OCI-M1 (cell line): ENCODE measurements at regions not wholly inside any gene's neighbourhood (a gene's known extent, or its start where the extent isn't known, plus 50 kb on each side); places are given as distances from the start of the nearest gene placed in this dataset.

Source experiments
- DNase-seq: peaks from one replicate; lab custom pipeline; 2025; lab: John Stamatoyannopoulos, UW

DNA sequence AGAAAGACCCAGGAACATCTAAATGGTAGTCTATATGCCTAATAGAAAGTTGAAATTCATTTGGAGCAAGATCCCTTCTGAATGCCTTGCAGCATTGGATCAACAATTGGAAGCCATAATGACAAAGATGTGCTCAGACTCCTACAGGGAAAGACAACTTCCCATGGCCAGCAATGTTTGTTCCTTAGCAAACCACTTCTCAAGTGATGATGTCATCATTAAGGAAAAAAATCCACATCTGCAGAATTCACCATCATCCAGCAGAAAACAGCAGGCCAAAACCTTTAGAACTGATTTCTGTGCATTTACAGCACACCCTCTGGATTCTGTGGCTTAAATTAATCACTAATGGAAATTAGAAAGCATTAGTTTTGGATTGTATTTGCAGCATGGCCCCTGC lies 82.4 kb upstream of the ZIC3 start:
- no peak for DNase-seq

DNA sequence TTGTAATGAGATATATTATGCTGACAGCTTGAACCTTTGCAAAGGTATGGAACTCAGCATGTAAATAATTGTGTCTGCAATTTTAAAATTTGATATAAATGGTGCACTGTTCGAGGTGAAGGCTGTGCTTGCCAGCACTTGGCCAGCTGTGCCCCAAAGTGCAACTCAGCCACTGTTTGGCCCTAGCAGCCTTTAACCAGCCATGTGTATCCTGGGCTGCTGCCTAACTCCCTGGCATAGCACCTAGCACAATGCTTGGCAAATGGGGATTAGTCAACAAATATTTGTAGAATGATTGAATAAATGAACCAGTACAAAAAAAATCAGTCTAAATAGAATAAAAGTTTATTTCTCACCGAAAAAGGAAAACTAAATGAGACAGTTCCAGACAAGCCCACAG lies 83.8 kb upstream of the ZIC3 start:
- DNase-seq: no peak

DNA sequence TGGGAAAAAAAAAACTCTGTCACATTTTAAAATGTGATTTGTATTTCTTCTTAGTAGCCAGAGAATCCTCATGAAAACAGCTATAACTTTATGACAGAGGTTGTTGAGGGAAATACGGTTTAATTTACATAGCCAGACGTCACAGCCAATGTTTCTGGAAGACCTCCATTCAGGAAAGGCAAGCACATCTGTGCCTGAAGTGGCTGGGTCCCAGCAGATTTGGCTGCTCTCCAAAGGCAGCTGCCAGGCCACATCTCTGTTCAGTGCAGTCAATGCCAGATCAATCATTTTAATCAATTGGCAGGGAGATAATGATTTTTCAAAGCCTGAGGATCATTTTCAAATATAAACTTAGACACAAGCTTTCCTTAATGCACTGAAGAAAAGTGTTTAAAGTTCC lies 86.5 kb upstream of the ZIC3 start:
- no peak for DNase-seq

- DNase-seq: no peak
These were observed 124.2 kb upstream of the ZIC3 start for GRCh38 chrX:137441711-137442110.

DNA sequence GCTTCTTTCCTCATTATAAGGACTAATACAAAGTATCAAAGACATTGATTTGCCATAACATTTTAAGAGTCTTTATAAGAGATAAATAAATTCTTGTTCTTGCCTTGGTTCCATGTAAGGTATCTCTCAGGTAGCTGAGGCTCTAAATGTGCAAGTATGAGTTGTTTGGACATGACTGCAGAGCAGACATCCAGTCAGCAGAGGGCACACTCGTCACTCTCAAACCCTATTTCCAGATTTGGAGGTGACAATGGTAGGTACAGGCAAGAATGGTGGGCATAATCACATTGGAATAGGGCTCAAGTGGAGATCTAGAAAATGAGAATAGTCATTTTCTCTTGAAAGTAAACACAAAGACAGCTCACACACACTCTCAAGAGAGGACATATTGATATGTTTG lies 133.3 kb upstream of the ZIC3 start:
- peak; percentile 14 for DNase-seq

DNA sequence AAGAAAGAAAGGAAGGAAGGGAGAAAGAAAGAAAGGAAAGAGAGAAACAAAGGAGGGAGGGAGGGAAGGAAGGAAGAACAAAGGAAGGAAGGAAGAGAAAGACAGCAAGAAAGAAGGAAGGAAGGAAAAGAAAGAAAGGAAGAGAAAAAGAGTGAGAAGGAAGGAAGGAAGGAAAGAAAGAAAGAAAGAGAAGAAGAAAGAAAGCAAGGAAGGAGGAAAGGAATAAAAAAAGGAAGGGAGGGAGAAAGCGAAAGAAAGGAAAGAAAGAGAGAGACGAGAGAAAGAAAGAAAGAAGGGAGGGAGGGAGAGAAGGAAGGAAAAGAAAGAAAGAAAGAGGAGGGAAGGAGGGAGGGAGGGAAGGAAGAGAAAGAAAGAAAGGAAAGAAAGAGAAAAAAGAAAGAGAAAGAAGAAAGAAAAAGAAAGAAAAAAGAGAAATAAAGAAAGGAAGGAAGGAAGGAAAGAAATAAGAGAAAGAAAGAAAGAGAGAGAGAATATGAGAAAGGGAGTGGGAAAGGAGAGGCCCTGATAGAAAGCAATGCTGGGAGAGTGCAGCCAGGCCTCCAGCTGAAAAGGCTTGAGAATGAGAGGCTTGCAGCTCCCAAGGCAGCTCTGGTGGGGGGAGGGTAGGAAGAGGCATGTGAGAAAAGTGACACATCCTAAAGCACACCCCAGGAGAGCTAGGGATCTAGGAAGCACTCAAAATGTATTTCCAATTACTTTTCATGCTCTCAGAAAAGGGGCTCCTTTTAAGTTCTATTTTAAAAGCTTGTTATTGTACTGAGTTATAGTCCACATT lies 134.0 kb upstream of the ZIC3 start:
- no peak for DNase-seq

GRCh38 chrX:137430984-137431475 lies 134.9 kb upstream of the ZIC3 start:
- DNase-seq: no peak

DNA sequence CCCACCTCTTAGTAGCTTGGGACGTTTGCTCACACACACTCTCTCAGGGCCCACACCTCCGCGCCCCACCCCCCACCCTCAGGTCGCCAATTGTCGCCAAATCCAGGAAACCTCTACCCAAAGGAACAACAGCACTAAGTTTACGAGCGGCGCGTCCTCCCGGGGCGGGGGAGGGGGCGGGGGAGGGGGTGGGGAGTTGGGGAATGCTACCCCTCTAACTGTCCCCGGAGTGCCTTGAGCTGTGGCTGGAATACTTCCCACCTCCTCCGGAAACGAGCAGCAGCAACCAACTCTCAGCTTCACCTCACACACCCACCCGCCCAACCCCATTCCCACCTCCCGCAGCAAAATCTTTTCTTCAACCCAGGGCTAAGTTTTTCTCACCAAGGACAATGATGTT lies 135.6 kb upstream of the ZIC3 start:
- DNase-seq: no peak

DNA sequence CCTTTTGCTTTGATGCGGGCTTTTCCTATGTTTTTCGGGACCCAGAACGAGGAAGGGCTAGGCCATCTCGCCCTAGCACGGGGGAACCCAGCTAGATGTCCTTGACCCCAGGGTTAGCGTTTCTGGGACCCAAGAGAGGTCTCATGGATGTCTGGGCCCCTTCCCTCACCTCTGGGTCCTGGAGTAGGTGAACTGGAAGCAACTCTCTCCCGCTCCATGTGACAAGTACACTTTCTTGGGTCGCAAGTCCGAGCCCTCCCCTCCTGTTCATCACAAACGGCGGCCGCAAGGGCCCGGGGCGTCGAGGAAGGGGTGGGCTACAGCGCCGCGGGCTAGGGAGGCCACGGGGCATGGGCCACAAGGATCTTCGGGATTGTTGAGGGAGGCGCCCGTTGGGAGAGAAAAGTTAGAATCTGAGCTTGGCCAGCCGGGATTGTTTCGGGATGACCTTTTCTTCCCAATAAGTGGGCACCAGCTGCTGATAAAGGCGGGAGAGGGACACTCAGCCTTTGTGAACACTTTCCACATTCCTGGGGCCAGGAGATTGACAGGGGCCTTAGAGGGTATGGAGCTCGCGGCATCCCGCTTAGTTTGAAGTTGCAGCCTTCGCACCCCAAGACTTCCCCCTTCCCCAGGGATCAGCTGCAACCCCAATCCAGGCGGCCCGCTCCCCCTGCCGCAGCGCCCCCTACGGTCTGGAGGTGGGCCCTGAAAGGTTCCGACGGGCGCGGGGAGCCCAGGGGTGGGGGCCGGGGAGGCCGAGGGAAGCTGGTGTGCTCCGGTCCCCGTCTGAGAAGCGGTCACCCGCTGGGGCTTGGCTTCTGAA lies 136.9 kb upstream of the ZIC3 start:
- no peak for DNase-seq

DNA sequence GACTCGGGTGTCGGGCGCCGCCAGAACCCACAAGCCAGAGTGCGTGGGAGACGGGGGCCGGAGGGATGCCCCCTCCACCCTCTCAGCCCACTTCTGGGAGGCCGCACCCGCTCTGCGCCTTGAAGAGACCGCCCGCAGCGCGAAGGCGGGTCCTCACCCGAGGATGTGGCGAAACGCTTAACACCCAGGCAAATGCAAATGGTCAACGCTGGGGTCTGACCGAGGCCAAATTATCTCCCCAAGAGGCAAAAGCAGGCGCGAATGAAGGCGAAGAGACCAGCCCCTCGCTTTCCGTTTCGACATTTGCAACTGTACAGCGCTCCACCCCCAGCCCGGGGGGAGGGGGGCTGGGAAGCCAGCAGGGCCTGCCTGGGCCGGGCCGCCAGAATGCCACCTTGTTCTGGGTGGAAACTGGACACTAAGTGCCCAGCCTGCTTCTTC lies 137.7 kb upstream of the ZIC3 start:
- no peak for DNase-seq

DNA sequence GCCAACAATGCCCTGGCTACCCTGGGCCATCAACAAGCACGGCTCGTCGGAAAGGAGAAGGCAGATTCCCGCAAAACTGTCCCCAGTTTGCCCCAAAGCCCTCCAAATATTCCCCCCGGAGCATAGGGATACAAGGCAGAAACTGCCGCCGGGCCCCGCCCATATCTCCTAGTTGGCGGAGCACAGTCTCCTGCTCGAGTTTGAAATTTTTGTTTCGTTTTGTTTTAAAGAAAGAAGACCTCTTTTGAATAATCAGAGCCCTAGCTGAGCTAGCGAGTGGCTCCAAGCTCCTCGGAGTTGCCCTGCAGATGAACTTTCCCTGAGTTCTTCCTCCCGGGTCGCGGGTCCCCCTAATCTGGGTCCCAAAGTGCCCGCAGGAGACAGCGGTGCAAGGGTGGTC lies 138.1 kb upstream of the ZIC3 start:
- no peak for DNase-seq

DNA sequence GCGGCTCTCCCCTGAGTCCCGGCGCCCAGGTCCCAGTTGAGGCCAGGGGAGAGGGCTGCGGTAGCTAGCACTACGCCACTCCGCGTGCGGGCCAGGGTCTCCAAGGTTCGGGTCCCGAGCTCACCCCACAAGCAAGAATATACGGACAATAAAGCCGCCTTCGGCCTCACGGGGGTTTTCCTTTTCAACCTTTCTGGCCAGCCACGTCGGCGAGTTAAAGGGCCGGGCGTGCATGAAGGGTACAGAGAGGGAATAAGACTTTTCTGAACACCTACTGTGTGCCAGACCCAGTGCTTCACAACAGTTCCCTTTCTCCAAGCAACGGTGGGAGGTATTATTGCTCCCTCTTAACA lies 138.5 kb upstream of the ZIC3 start:
- no peak for DNase-seq

DNA sequence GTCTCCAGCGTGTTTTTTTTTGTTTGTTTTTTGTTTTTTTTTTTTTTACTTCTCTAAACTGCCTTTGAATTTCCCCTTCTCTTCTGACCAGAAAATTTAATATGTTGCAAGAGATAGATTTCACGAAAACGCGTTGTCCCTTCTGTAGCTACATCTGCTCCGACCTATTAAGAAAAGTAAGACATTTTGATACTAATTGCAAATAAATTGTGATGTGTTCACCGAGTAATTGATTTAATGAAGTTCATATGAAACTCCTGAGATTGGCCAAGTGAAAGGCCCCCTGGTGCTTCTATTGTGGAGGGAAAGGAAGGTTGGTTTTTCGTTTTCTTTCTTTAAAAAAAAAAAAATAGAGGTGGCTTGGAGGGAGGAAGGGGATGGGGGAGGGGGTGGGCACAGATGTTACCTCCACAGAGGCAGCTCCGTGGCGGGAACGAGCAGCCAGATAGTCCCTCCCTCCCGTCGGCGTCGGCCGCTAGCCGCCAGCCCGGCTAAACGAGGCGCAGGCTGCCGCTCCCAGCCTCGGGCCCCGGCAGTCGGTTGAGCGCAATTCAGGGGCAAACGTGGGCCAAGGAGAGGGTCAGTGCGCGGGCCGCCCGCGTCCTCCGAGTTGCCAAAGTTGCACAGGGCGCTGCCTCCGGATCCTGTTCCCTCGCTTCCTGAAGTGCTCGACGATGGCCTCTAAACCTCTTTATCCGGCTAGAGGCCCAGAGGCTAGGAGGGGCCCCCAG lies 139.1 kb upstream of the ZIC3 start:
- DNase-seq: no peak

GRCh38 chrX:137425986-137426385 lies 139.9 kb upstream of the ZIC3 start:
- DNase-seq: no peak

- no peak for DNase-seq
These were observed 140.5 kb upstream of the ZIC3 start for GRCh38 chrX:137425273-137425902.

GRCh38 chrX:137424679-137425078 lies 141.2 kb upstream of the ZIC3 start:
- no peak for DNase-seq

GRCh38 chrX:137423241-137423640 lies 142.7 kb upstream of the ZIC3 start:
- DNase-seq: no peak

DNA sequence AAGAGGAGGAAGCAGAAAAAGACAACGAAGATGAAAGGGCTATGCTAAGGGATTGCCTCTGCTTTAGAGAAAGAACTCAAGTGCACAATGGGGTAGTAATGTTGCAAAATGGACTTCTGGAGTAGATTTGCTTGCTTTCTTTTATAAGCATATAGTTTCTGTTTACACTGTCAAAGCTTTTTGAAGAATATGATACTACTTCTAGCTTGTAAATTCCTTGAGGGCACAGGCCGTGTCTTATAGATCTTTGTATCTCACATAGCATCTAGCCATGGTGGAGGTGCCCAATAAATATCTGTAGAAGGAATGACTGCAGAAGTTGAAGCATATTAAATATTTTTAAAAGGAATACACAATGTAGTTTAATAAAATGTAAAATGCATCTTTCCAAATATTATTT lies 147.8 kb upstream of the ZIC3 start:
- DNase-seq: no peak

DNA sequence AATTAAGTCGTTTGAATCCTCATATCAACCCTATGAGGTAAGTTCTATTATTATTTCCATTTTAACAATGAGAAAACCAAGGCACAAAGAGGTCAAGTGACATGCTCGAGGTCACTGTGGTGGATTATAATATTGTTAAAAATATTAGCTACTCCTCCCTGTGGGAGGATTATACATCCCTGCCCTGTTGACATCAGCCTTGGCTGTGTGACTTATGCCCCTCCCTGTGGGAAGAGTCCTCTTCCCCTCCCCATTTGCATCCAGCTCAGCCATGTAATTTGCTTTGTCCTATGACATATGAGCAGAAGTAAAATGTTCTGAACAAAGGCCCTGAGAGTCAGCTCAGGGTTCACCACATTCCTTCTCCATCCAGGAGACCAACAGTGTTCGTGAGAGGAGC lies 152.7 kb upstream of the ZIC3 start:
- no peak for DNase-seq

GRCh38 chrX:137405449-137406140 lies 160.3 kb upstream of the ZIC3 start:
- DNase-seq: no peak

- no peak for DNase-seq
These were observed 164.8 kb upstream of the ZIC3 start for GRCh38 chrX:137401092-137401491.

DNA sequence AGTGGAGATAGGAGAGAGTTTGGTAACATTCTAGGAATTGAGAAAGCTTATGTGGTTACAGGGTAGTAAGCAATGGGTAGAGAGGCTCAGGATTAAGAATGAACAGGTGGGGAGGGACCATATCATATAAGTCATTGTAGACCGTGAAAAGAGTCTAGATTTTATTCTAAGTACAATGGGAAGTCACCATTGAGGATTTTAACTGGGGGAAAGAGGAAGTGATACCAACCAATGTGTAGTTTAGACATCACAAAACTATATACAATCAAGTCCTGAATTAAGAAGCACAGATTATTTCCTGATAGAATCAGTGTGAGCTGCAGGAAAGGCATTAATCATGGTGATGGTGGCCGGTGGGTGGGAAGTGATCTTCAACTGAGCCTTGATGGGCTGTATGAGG lies 178.3 kb upstream of the ZIC3 start:
- no peak for DNase-seq
